Activated naive CD8-positive, alpha-beta T cell treated with anti-CD3 and anti-CD28 coated beads, Interleukin-2, amount 50 U/mL, for 24 hours (primary cell): ENCODE measurements at regions not wholly inside any gene's neighbourhood (a gene's known extent, or its start where the extent isn't known, plus 50 kb on each side); places are given as distances from the start of the nearest gene placed in this dataset.

ENCODE experiments used
- ATAC-seq: fragments of 150-1000 bp; cut with Tn5 transposase; one replicate; pipeline ENCODE4 v1.10.0; 2021
- DNase-seq: peaks from one replicate; pipeline ENCODE4 v3.0.0; 2021
- H3K27ac Mint-ChIP-seq: one replicate; pipeline ENCODE4 v1.8.0; 2021; ENCODE audit warnings: mild to moderate bottlenecking, mixed read lengths
- H3K27me3 Mint-ChIP-seq: one replicate; pipeline ENCODE4 v1.8.0; 2021; ENCODE audit warnings: mixed read lengths
- H3K36me3 Mint-ChIP-seq: one replicate; pipeline ENCODE4 v1.8.0; 2021; ENCODE audit warnings: low read depth, mixed read lengths
- H3K4me1 Mint-ChIP-seq: one replicate; pipeline ENCODE4 v1.8.0; 2021; ENCODE audit warnings: mixed read lengths
- H3K4me3 Mint-ChIP-seq: one replicate; pipeline ENCODE4 v1.8.0; 2021; ENCODE audit warnings: mild to moderate bottlenecking, moderate library complexity, mixed read lengths
- H3K9me3 Mint-ChIP-seq: one replicate; pipeline ENCODE4 v1.8.0; 2021; ENCODE audit warnings: mixed read lengths

DNA sequence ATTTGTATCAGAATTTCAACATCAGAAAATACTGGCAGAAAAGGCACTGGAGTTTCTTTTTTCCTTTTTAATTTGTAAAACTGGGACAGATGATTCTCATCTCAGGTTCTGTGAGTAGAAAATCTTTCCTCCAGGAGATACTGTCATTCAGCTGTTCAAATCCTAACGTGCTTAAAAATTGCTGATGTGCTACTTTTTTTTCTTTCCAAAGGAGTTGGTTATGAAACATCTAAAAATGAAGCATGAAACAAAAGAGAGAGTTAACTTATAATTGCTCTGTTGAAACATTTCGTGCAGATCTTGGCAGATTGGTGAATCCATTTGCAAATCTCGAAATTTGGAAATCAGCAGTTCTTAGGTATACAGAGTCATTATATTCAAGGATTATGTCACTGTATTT lies 622.6 kb downstream of the RNF144B start:
- Mint-ChIP-seq H3K27me3 (no peaks in the 10 kb centered on the region), H3K4me3 (no peak overlapping the region), H3K4me1 (no peaks in the 10 kb centered on the region), H3K36me3 (no peaks in the 10 kb centered on the region), H3K9me3 (peaks cover 5% of the 10 kb centered on the region), H3K27ac (no peak overlapping the region)
- ATAC-seq = no peak
- no peak for DNase-seq

DNA sequence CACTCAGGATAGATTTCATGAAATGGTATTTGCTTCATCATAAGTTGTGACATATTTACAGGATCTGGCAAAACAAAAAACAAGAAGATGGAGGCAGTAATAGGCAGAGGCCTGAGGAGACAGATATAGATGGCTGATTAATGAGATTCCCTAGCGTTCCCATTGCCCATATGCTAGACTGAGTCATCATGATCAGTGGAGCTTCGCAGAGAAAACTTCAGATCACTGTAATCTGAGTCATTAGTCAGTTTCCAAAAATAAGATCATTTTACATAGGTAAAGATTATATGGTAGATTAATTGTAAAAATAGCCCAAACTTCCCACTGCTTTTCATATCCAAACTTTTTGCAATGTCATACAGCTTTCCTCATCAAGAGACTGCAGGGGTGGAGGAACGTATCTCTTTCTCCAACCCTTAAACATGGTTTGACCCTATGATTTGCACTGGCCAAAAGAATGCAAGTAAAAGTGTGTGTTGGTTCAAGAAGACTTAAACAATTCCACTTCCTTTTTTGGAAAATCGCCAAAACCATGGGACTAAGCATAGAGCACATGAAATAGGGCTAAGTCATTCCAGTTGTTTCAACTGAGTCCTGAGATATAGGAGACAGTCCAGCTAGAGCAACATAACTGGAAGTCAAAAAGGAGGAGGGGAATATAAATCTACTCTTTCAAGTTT lies 626.0 kb downstream of the RNF144B start:
- DNase-seq = no peak
- no peak overlapping the region for H3K4me3 Mint-ChIP-seq

DNA sequence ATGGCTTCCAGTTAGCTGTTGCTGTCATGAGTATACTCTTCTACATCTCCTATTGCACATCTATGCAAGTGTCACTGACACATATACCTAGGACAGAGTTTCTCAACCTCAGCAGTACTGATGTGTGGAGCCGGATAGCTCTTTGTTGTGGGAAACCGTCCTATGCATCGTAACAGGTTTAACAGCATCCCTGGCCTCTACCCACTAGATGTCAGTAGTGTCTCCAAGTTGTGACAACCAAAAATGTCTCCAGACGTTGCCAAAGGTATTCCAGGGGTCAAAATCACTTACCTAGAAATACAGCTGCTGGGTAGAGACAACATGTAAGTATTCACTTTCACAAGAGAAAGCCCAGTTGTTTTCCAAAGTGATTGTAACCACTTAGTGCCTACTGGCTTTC lies 637.6 kb downstream of the RNF144B start:
- no peak overlapping the region for H3K4me3 Mint-ChIP-seq
- no peak overlapping the region for H3K27ac Mint-ChIP-seq
- H3K36me3 Mint-ChIP-seq = no peaks in the 10 kb centered on the region
- H3K4me1 Mint-ChIP-seq = no peaks in the 10 kb centered on the region
- ATAC-seq (no peak), DNase-seq (no peak)
- no peaks in the 10 kb centered on the region for H3K27me3 Mint-ChIP-seq
- peaks cover 5% of the 10 kb centered on the region for H3K9me3 Mint-ChIP-seq

More for the DNA sequence above, 626.0 kb downstream of the RNF144B start:
- no peaks in the 10 kb centered on the region for H3K27me3 Mint-ChIP-seq
- peaks cover 4% of the 10 kb centered on the region for H3K9me3 Mint-ChIP-seq
- H3K27ac Mint-ChIP-seq = no peak overlapping the region
- H3K36me3 Mint-ChIP-seq = no peaks in the 10 kb centered on the region
- no peaks in the 10 kb centered on the region for H3K4me1 Mint-ChIP-seq
- ATAC-seq = no peak

DNA sequence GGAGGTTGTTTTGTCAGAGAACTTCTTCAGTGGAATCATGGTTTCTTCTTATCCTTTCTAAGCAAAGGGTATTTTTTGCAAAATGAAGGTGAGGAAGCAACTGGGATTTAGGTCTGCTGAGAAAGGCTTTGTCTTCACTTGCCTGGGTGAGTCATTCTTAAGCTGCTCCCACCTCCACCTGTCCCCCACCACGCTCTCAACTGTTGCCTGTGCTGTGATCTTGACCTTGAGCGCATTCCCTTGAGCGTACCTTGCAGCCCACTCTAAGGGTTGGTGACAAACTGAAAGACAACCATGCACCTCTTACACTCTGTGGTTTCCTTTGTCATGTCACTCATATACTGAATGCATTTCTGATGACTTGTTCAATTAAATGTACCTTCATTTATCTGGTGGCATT lies 641.1 kb downstream of the RNF144B start:
- Mint-ChIP-seq H3K27me3 (no peaks in the 10 kb centered on the region), H3K9me3 (peaks cover 5% of the 10 kb centered on the region), H3K27ac (no peak overlapping the region), H3K4me3 (no peak overlapping the region), H3K36me3 (no peaks in the 10 kb centered on the region), H3K4me1 (no peaks in the 10 kb centered on the region)
- DNase-seq = no peak
- no peak for ATAC-seq

DNA sequence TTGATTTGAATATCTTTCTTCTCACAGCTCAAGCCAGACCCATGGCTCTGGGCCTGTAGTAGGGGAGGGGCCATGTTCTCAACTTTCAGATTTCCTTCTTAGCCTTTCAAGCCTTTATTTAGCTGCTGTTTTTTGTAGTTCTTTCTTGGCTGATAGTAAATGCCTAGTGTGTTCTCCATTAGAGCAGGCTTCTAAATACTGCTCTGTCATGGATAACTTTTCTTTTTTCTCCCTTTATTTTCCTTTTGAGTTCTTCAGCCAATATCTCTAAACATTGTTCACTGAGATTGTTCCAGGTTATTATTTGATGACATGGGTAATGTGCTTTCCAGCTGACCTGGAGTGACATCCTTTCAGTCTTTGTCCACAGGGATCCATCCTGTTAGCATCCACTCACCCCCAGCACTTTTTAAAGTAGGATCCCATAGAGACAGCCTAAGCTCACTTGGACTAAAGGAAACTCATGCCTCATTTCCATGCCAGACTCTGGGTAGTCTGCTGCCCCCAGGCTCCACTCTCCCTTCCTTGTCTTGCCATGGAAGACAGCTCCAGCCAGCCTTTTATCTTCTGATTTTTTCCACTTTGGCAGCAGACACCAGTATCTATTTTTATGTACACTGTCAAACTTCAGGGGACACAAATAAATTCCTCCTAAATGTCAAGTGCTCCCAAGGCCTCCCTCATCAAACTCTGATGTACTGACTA lies 645.6 kb downstream of the RNF144B start:
- Mint-ChIP-seq H3K27ac (no peak overlapping the region), H3K4me3 (no peak overlapping the region), H3K27me3 (no peaks in the 10 kb centered on the region), H3K4me1 (no peaks in the 10 kb centered on the region), H3K36me3 (no peaks in the 10 kb centered on the region), H3K9me3 (peaks cover 10% of the 10 kb centered on the region)
- ATAC-seq (no peak), DNase-seq (no peak)

DNA sequence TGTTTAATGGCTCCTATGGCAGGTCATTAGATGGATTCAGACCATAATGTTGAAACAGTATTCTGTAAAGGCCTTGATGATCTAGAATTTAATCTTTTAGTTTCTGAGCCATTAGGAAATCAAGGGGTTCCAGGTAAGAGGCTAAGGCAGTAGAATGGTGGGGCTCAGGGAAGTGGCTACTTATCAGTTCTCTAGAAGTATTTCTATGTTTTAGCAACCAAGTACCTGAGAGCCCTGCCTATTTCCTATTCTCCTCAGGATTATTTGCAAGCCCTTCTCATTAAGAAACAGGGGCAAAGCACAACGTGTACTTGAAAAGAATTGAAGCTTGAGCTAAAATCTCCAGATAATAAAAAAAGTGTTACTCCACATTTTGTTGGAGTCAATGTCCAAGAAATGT lies 646.5 kb downstream of the RNF144B start:
- Mint-ChIP-seq H3K9me3 (peaks cover 6% of the 10 kb centered on the region), H3K4me3 (no peak overlapping the region), H3K27ac (no peak overlapping the region), H3K27me3 (no peaks in the 10 kb centered on the region), H3K36me3 (no peaks in the 10 kb centered on the region), H3K4me1 (no peaks in the 10 kb centered on the region)
- ATAC-seq (no peak), DNase-seq (no peak)

DNA sequence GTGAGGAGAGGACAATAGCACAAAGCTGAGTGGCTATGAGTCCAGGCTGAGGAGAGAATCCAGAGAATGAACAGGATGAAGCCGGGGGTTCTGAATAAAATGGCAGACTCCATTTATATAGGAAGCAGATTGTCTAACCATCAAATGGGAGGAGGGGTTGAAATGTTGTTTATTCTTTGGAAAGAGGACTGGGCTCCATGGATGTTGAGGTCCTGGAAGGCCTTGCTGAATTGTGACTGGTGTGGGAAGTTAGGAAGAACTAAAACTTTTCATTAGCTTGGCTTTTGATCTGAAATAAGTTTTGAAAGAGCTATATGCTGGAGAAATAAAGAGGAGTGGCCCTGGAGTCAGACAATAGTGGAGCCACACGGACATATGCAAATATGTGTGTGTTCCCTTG lies 647.8 kb downstream of the RNF144B start:
- no peak overlapping the region for H3K4me3 Mint-ChIP-seq
- no peaks in the 10 kb centered on the region for H3K36me3 Mint-ChIP-seq
- H3K27ac Mint-ChIP-seq = no peak overlapping the region
- DNase-seq = no peak
- no peaks in the 10 kb centered on the region for H3K4me1 Mint-ChIP-seq
- no peak for ATAC-seq
- H3K27me3 Mint-ChIP-seq = no peaks in the 10 kb centered on the region
- peaks cover 4% of the 10 kb centered on the region for H3K9me3 Mint-ChIP-seq

DNA sequence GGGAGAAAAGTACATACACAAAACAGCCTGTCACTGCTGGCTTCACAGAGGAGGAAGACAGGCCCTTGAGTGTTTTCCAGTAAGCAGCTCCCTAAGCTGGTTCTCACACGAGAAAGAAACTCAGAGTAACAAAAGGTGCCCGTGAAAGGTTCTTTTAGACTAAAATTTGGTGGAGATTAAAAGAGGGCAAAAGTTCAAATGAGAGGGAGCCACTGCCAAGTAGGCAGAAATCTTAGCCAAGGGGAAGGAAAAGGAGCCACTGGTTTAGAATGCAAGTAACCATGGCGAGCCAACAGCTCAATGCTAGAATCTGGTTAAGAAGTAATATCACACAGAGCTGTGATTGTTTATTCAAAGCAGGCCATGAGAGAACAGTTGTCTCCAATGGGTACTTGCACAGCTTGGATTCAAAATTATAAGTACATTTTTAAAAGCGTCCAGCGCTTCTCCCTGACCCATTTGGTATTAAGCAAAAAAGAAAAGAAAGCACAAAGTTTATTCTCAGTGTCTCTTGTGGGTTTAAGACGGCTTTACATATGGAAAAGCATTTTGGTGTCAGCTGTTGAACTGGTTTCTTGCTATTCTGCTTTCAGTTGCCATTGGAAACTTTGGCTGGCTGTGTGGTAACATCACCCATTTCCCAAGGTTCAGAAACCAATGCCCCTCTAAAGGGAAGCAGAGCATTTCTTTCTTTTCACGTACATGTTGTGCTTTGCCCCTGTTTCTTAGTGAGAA lies 648.5 kb downstream of the RNF144B start:
- no peaks in the 10 kb centered on the region for H3K36me3 Mint-ChIP-seq
- ATAC-seq (no peak), DNase-seq (no peak)
- no peaks in the 10 kb centered on the region for H3K4me1 Mint-ChIP-seq
- peaks cover 4% of the 10 kb centered on the region for H3K9me3 Mint-ChIP-seq
- H3K4me3 Mint-ChIP-seq = no peak overlapping the region
- H3K27me3 Mint-ChIP-seq = no peaks in the 10 kb centered on the region
- H3K27ac Mint-ChIP-seq = no peak overlapping the region

DNA sequence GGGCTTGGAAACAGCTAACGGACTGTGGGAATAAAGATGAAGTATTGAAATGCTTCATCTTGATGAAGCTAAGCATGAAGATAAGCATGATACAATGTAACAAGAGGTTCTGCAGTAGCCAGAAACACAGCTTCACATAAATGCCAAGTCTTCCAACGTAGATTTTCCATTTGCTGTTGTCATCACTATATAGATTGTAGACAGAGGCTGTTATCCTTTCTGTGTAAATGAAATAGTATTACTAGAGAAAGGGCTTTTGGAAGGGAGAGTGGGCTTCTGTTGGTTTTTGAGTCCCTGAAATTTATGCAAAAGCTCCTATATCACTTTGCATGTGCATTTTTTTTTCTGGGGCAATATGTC lies 649.0 kb downstream of the RNF144B start:
- ATAC-seq (no peak), DNase-seq (no peak)
- H3K36me3 Mint-ChIP-seq = no peaks in the 10 kb centered on the region
- H3K9me3 Mint-ChIP-seq = peaks cover 4% of the 10 kb centered on the region
- H3K27ac Mint-ChIP-seq = no peak overlapping the region
- H3K4me3 Mint-ChIP-seq = no peak overlapping the region
- H3K4me1 Mint-ChIP-seq = no peaks in the 10 kb centered on the region
- H3K27me3 Mint-ChIP-seq = no peaks in the 10 kb centered on the region

DNA sequence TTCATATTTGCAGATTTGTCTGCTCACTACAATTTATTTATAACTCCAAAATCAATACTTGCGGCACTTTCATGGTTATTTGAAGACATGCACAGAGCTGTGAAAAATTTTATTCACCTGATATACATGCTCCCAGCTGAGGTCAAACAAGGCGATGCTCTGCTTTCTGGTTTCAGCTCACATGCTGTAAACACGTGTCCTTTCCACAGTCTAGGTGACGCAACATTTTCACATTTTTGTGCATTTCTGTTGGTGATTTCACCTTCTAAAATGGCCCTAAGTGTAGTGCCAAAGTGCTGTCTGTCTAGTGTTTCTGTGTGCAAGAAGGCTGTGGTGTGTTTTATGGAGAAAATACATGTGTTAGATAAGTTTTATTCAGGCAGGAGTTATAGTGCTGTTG lies 650.5 kb downstream of the RNF144B start:
- no peaks in the 10 kb centered on the region for H3K27me3 Mint-ChIP-seq
- peaks cover 9% of the 10 kb centered on the region for H3K9me3 Mint-ChIP-seq
- no peak overlapping the region for H3K27ac Mint-ChIP-seq
- DNase-seq (no peak), ATAC-seq (no peak)
- H3K4me3 Mint-ChIP-seq = no peak overlapping the region
- no peaks in the 10 kb centered on the region for H3K4me1 Mint-ChIP-seq
- H3K36me3 Mint-ChIP-seq = no peaks in the 10 kb centered on the region

DNA sequence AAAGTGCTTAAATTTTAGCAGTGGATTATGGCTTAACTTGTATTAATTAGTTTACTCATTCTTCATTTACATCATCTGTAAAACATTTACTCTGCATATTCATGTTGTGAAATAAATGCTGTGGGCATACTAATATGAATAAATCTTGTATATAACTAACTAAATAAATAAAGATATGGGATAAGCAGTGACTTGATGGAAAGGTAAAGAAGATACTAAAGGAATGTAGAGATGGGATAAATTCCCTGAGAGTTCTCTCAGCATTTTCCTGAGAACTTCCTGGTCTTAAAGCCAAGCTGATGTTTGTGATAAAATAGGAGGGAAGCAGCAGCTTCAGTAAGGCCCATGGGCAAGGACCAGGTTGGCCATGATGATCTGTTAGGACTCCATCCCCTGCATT lies 652.1 kb downstream of the RNF144B start:
- Mint-ChIP-seq H3K27me3 (no peaks in the 10 kb centered on the region), H3K9me3 (peaks cover 9% of the 10 kb centered on the region), H3K4me1 (no peaks in the 10 kb centered on the region), H3K4me3 (no peak overlapping the region), H3K27ac (no peak overlapping the region), H3K36me3 (no peaks in the 10 kb centered on the region)
- no peak for DNase-seq
- no peak for ATAC-seq

DNA sequence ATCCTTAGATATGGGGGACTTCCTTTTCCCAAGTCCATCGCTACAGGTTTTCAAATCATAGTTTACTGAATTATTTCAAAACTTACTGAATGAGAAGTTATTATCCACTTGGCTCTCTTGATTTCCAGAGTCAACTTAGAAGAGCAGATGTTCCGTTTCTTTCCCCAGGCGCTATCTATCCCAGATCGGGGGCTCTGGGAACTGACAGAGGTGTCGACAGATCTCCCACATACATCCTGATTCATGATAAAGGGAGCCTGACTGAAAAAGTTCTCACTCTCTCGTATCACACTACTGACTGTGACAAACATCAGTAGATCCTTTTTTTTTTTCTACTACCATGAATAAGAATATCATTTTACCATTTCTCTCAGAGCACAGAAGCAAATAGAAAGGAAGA lies 654.8 kb downstream of the RNF144B start:
- Mint-ChIP-seq H3K27me3 (no peaks in the 10 kb centered on the region), H3K4me1 (no peaks in the 10 kb centered on the region), H3K36me3 (no peaks in the 10 kb centered on the region), H3K9me3 (peaks cover 5% of the 10 kb centered on the region), H3K4me3 (no peak overlapping the region), H3K27ac (no peak overlapping the region)
- DNase-seq = no peak
- ATAC-seq = no peak

DNA sequence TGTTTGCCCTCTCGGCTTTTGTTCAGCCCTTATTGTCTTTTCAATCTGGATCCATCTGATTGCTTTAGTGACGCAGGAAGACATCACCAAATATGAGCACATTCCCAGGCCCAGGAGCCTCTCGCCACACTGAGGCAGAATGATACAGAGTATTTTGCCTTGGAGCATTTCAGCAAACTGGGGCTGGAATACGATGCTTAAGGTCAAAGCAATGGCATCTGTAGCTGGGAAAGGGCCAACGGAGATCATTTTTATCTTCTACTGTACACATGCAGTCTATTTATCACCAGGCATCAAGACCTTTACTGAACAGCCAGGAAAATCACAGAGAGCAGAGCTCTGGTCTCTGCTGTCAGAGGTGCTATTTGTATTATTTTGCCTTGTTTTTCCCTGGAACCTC lies 655.3 kb downstream of the RNF144B start:
- ATAC-seq (no peak), DNase-seq (no peak)
- H3K4me3 Mint-ChIP-seq = no peak overlapping the region
- no peaks in the 10 kb centered on the region for H3K4me1 Mint-ChIP-seq
- peaks cover 5% of the 10 kb centered on the region for H3K9me3 Mint-ChIP-seq
- H3K36me3 Mint-ChIP-seq = no peaks in the 10 kb centered on the region
- H3K27me3 Mint-ChIP-seq = no peaks in the 10 kb centered on the region
- no peak overlapping the region for H3K27ac Mint-ChIP-seq

DNA sequence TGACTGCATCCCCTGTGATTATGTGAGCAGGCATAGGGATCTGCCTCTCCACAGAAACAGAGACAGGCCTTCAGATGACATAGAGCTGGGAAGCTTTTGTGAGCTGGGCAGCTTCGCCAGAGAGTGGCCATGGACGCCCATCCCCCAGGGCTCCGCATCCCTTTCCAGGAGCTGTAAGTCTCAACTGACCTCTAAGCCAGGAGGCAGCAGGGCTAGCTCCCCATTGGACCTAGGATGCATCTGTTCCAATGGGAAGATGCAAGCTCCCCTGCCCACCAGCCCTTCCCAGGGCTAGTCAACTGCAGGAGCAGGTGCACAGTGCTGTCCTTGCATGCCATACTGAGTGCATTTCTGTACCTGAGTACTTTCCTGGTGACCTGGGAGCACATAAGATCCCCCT lies 663.6 kb downstream of the RNF144B start:
- no peak overlapping the region for H3K27ac Mint-ChIP-seq
- H3K4me1 Mint-ChIP-seq = no peaks in the 10 kb centered on the region
- H3K27me3 Mint-ChIP-seq = no peaks in the 10 kb centered on the region

DNA sequence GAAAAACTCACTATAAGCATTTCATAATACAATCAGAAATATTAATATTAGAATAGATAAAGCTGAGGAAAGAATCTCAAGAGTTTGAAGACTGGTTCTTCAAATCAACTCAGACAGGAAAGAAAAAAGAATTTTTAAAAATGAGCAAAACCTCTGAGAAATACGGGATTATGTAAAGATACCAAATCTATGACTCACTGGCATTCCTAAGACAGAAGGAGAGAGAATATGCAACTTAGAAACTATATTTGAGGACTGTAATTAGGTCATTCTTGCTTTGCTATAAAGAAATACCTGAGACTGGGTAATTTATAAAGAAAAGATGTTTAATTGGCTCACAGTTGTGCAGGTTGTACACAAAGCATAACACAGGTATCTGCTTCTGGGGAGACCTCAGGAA lies 665.1 kb downstream of the RNF144B start:
- Mint-ChIP-seq H3K27me3 (no peaks in the 10 kb centered on the region), H3K4me3 (no peak overlapping the region), H3K9me3 (peaks cover 19% of the 10 kb centered on the region), H3K27ac (no peak overlapping the region), H3K36me3 (no peaks in the 10 kb centered on the region), H3K4me1 (no peaks in the 10 kb centered on the region)
- DNase-seq (no peak), ATAC-seq (no peak)

More for the DNA sequence above, 663.6 kb downstream of the RNF144B start:
- H3K9me3 Mint-ChIP-seq = peaks cover 18% of the 10 kb centered on the region
- ATAC-seq = no peak
- no peak overlapping the region for H3K4me3 Mint-ChIP-seq
- no peaks in the 10 kb centered on the region for H3K36me3 Mint-ChIP-seq
- no peak for DNase-seq
